ENCODE measurements at regions not wholly inside any gene's neighbourhood (a gene's known extent, or its start where the extent isn't known, plus 50 kb on each side); places are given as distances from the start of the nearest gene placed in this dataset.
"Not testable (repeated sequence)": the region's sequence is repeated elsewhere in the genome, so short reads cannot be mapped to it uniquely, and the experiment has no call there.

DNA sequence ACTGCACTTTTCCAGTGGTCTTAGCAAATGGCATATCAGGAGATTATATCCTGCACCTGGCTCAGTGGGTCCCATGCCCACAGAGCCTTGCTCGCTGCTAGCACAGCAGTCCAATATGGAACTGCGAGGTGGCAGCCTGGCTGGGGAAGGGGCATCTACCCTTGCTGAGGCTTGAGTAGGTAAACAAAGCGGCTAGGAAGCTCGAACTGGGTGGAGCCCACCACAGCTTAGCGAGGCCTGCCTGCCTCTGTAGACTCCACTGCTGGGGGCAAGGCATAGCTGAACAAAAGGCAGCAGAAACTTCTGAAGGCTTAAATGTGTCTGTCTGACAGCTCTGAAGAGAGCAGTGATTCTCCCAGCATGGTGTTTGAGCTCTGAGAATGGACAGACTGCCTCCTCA is 71.0 kb upstream of the IRX4 start:
- H3K4me3 ChIP-seq (ENCODE audit: low read depth, low read length); H2AFZ ChIP-seq (ENCODE audit: low read length, unreplicated experiment); H3K27ac ChIP-seq (ENCODE audit: low read depth, low read length); H3K79me2 ChIP-seq (ENCODE audit: control insufficient read depth, insufficient read depth, low read length, unreplicated experiment); H3K36me3 ChIP-seq (ENCODE audit: insufficient read depth, low read length); H3K27me3 ChIP-seq (ENCODE audit: insufficient read depth, low read length); H3K4me1 ChIP-seq (ENCODE audit: control insufficient read depth, insufficient read depth, low read length, unreplicated experiment): not testable (repeated sequence)

GRCh38 chr5:1952444-1953099 is 69.8 kb upstream of the IRX4 start:
- Histone ChIP-seq H3K4me3 (ENCODE audit: low read depth, low read length) (no peak overlapping the region), H2AFZ (ENCODE audit: low read length, unreplicated experiment) (no peak overlapping the region), H3K4me1 (ENCODE audit: control insufficient read depth, insufficient read depth, low read length, unreplicated experiment) (no peaks in the 10 kb centered on the region), H3K79me2 (ENCODE audit: control insufficient read depth, insufficient read depth, low read length, unreplicated experiment) (no peaks in the 10 kb centered on the region), H3K27ac (ENCODE audit: low read depth, low read length) (no peak overlapping the region), H3K27me3 (ENCODE audit: insufficient read depth, low read length) (no peaks in the 10 kb centered on the region), H3K36me3 (ENCODE audit: insufficient read depth, low read length) (no peaks in the 10 kb centered on the region)

DNA sequence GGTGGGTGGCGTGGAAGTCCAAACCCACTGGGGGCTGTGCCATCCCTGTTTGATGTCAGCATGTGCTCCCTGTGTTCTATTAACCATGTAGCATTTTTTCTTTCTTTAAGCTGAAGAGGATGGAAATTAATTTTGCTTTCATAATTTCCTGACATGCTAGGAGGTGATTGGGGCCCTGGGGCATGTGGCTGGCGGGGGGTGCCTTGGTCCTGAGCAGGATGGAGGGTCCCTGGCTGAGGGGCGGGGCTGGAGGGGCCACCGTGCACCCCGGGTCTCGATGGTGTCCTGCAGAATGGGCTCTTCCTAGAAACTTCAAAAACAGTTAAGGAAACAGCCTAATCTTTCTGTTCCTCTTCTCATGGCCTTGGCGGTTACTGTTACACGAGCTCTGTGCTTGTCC is 69.3 kb upstream of the IRX4 start:
- no peak overlapping the region for H3K27ac ChIP-seq (ENCODE audit: low read depth, low read length)
- no peak overlapping the region for H3K4me3 ChIP-seq (ENCODE audit: low read depth, low read length)
- H3K79me2 ChIP-seq (ENCODE audit: control insufficient read depth, insufficient read depth, low read length, unreplicated experiment): no peaks in the 10 kb centered on the region
- no peaks in the 10 kb centered on the region for H3K4me1 ChIP-seq (ENCODE audit: control insufficient read depth, insufficient read depth, low read length, unreplicated experiment)
- H3K36me3 ChIP-seq (ENCODE audit: insufficient read depth, low read length): no peaks in the 10 kb centered on the region
- H2AFZ ChIP-seq (ENCODE audit: low read length, unreplicated experiment): no peak overlapping the region
- H3K27me3 ChIP-seq (ENCODE audit: insufficient read depth, low read length): no peaks in the 10 kb centered on the region

GRCh38 chr5:1951165-1951816 is 68.6 kb upstream of the IRX4 start:
- Histone ChIP-seq H3K4me3 (ENCODE audit: low read depth, low read length) (no peak overlapping the region), H3K36me3 (ENCODE audit: insufficient read depth, low read length) (no peaks in the 10 kb centered on the region), H3K27ac (ENCODE audit: low read depth, low read length) (no peak overlapping the region), H3K4me1 (ENCODE audit: control insufficient read depth, insufficient read depth, low read length, unreplicated experiment) (no peaks in the 10 kb centered on the region), H3K79me2 (ENCODE audit: control insufficient read depth, insufficient read depth, low read length, unreplicated experiment) (no peaks in the 10 kb centered on the region), H3K27me3 (ENCODE audit: insufficient read depth, low read length) (no peaks in the 10 kb centered on the region), H2AFZ (ENCODE audit: low read length, unreplicated experiment) (no peak overlapping the region)

DNA sequence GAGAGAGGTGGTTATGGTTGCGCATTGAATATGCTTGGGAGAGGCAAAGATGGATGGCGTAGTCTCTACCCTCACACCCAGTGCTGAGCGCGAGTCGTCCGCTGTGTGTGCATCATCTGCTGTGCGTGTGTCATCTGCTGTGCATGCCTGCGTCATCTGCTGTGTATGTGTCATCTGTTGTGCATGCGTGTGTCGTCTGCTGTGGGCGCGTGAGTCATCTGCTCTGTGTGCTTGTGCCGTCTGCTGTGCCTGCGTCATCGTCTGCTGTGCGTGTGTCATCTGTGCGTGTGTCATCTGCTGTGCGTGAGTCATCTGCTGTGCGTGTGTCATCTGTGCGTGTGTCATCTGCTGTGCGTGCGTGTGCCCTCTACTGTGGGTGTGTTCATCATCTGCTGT is 68.0 kb upstream of the IRX4 start:
- Histone ChIP-seq H3K27ac (ENCODE audit: low read depth, low read length) (no peak overlapping the region), H3K27me3 (ENCODE audit: insufficient read depth, low read length) (no peaks in the 10 kb centered on the region), H3K79me2 (ENCODE audit: control insufficient read depth, insufficient read depth, low read length, unreplicated experiment) (no peaks in the 10 kb centered on the region), H2AFZ (ENCODE audit: low read length, unreplicated experiment) (no peak overlapping the region), H3K36me3 (ENCODE audit: insufficient read depth, low read length) (no peaks in the 10 kb centered on the region), H3K4me3 (ENCODE audit: low read depth, low read length) (no peak overlapping the region), H3K4me1 (ENCODE audit: control insufficient read depth, insufficient read depth, low read length, unreplicated experiment) (no peaks in the 10 kb centered on the region)

- no peak overlapping the region for H3K27ac ChIP-seq (ENCODE audit: low read depth, low read length)
- H2AFZ ChIP-seq (ENCODE audit: low read length, unreplicated experiment): no peak overlapping the region
- H3K4me1 ChIP-seq (ENCODE audit: control insufficient read depth, insufficient read depth, low read length, unreplicated experiment): no peaks in the 10 kb centered on the region
- no peaks in the 10 kb centered on the region for H3K79me2 ChIP-seq (ENCODE audit: control insufficient read depth, insufficient read depth, low read length, unreplicated experiment)
- no peak overlapping the region for H3K4me3 ChIP-seq (ENCODE audit: low read depth, low read length)
- no peaks in the 10 kb centered on the region for H3K36me3 ChIP-seq (ENCODE audit: insufficient read depth, low read length)
- H3K27me3 ChIP-seq (ENCODE audit: insufficient read depth, low read length): no peaks in the 10 kb centered on the region
Observed at GRCh38 chr5:1950096-1950707, 67.5 kb upstream of the IRX4 start.

GRCh38 chr5:1949253-1949652 is 66.5 kb upstream of the IRX4 start:
- H3K27ac ChIP-seq (ENCODE audit: low read depth, low read length): no peak overlapping the region
- H3K27me3 ChIP-seq (ENCODE audit: insufficient read depth, low read length): no peaks in the 10 kb centered on the region
- no peaks in the 10 kb centered on the region for H3K36me3 ChIP-seq (ENCODE audit: insufficient read depth, low read length)
- H3K4me1 ChIP-seq (ENCODE audit: control insufficient read depth, insufficient read depth, low read length, unreplicated experiment): no peaks in the 10 kb centered on the region
- no peak overlapping the region for H3K4me3 ChIP-seq (ENCODE audit: low read depth, low read length)
- H3K79me2 ChIP-seq (ENCODE audit: control insufficient read depth, insufficient read depth, low read length, unreplicated experiment): no peaks in the 10 kb centered on the region
- H2AFZ ChIP-seq (ENCODE audit: low read length, unreplicated experiment): no peak overlapping the region

DNA sequence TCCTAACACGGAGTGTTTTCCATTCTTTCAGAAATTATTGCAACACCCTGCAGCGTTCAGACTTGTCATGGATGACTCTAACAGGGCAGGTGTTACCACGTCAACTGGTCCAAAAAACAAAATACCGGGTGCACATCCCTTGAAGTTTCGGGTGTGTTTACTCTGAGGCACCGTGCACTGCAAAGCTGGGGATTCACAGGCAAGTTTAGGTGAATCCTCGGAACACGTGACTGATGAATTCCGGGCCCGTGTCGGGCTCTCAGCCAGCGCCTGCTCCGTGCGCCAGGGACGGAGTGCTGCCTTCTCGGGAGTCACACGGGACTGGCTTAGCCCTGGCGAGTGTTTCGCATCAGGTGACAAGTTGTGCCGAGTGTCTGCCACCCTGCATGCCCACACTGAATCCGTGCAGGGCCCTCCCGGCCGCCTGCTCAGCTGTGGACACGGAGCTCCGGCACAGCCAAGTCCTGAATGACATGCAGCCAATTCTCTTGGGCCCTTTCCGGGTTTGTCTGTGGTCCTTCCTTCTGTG is 66.0 kb upstream of the IRX4 start:
- Histone ChIP-seq H2AFZ (ENCODE audit: low read length, unreplicated experiment) (no peak overlapping the region), H3K4me1 (ENCODE audit: control insufficient read depth, insufficient read depth, low read length, unreplicated experiment) (no peaks in the 10 kb centered on the region), H3K4me3 (ENCODE audit: low read depth, low read length) (peak overlapping the region; percentile 25; the same call in 1 of the 2 replicates), H3K27ac (ENCODE audit: low read depth, low read length) (no peak overlapping the region), H3K27me3 (ENCODE audit: insufficient read depth, low read length) (no peaks in the 10 kb centered on the region), H3K36me3 (ENCODE audit: insufficient read depth, low read length) (no peaks in the 10 kb centered on the region), H3K79me2 (ENCODE audit: control insufficient read depth, insufficient read depth, low read length, unreplicated experiment) (no peaks in the 10 kb centered on the region)

GRCh38 chr5:1948111-1948510 is 65.4 kb upstream of the IRX4 start:
- H3K4me1 ChIP-seq (ENCODE audit: control insufficient read depth, insufficient read depth, low read length, unreplicated experiment): no peaks in the 10 kb centered on the region
- no peaks in the 10 kb centered on the region for H3K36me3 ChIP-seq (ENCODE audit: insufficient read depth, low read length)
- H3K27ac ChIP-seq (ENCODE audit: low read depth, low read length): no peak overlapping the region
- no peak overlapping the region for H3K4me3 ChIP-seq (ENCODE audit: low read depth, low read length)
- H3K79me2 ChIP-seq (ENCODE audit: control insufficient read depth, insufficient read depth, low read length, unreplicated experiment): no peaks in the 10 kb centered on the region
- no peaks in the 10 kb centered on the region for H3K27me3 ChIP-seq (ENCODE audit: insufficient read depth, low read length)
- no peak overlapping the region for H2AFZ ChIP-seq (ENCODE audit: low read length, unreplicated experiment)

- Histone ChIP-seq H3K4me3 (ENCODE audit: low read depth, low read length) (no peak overlapping the region), H3K27ac (ENCODE audit: low read depth, low read length) (no peak overlapping the region), H3K36me3 (ENCODE audit: insufficient read depth, low read length) (no peaks in the 10 kb centered on the region), H2AFZ (ENCODE audit: low read length, unreplicated experiment) (no peak overlapping the region), H3K79me2 (ENCODE audit: control insufficient read depth, insufficient read depth, low read length, unreplicated experiment) (no peaks in the 10 kb centered on the region), H3K27me3 (ENCODE audit: insufficient read depth, low read length) (no peaks in the 10 kb centered on the region; the same call in 1 of the 2 replicates), H3K4me1 (ENCODE audit: control insufficient read depth, insufficient read depth, low read length, unreplicated experiment) (no peaks in the 10 kb centered on the region)
Observed at GRCh38 chr5:1946776-1947175, 64.1 kb upstream of the IRX4 start.
